ENCODE measurements at regions not wholly inside any gene's neighbourhood (a gene's known extent, or its start where the extent isn't known, plus 50 kb on each side); places are given as distances from the start of the nearest gene placed in this dataset.
A peak's percentile ranks its signal among the peaks of the same experiment; 100 is the strongest.
"Not testable (repeated sequence)": the region's sequence is repeated elsewhere in the genome, so short reads cannot be mapped to it uniquely, and the experiment has no call there.

DNA sequence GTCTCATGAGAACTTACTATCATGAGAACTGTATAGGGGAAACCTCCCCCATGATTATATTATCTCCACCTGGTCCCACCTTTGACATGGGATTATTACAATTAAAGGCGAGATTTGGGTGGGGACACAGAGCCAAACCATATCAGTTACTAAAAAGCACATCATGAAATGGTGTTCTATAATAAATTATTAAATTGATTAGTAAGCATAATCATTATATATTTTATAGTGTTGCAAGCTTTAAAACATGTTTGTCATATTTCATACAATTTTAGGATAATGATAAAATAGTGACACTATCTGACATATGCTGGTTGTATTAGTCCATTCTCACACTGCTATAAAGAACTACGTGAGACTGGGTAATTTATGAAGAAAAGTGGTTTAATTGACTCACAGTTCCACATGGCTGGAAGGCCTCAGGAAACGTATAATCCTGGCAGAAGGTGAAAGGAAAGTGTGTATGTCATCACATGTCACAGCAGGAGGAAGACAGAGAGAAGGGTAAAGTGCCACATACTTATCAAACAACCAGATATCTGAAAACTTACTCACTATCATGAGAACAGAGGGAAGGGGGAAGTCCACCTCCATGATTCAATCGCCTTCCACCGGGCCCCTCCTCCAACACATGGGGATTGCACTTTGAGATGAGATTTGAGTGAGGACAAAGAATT lies 539.2 kb upstream of the OLFM3 start:
- ATAC-seq (replicated peaks) (no peak), DNase-seq (no peak)
- no peak overlapping the region for H3K27ac Mint-ChIP-seq
- H3K27me3 Mint-ChIP-seq = no peaks in the 10 kb centered on the region
- peaks cover 0 to 3% of the 10 kb centered on the region in 2 donors for H3K9me3 Mint-ChIP-seq
- no peaks in the 10 kb centered on the region for H3K36me3 Mint-ChIP-seq
- no peak overlapping the region for H3K4me3 Mint-ChIP-seq
- no peaks in the 10 kb centered on the region for H3K4me1 Mint-ChIP-seq

DNA sequence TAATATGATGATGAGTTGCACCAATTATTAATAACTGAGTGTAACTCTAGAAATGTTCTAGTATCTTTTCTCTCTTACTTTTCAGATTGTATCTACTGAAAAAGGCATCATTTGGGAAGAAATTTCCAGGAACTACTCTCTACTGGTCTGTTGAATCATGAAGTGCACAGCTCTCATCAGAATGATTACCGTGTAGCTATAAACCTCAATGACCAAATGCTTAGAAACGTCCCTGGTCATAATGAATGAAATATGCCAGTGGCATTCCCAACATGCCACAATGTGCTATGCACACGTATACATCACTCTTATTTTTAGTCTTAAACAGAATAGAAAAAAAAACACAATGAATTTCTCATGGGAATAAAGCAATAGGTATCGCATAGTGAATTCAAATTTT lies 534.3 kb upstream of the OLFM3 start:
- peaks cover 0 to 1% of the 10 kb centered on the region in 2 donors for H3K9me3 Mint-ChIP-seq
- DNase-seq (no peak), ATAC-seq (replicated peaks) (no peak)
- no peak overlapping the region for H3K4me3 Mint-ChIP-seq
- H3K36me3 Mint-ChIP-seq = no peaks in the 10 kb centered on the region
- H3K27me3 Mint-ChIP-seq = no peaks in the 10 kb centered on the region
- H3K27ac Mint-ChIP-seq = no peak overlapping the region
- no peaks in the 10 kb centered on the region for H3K4me1 Mint-ChIP-seq

DNA sequence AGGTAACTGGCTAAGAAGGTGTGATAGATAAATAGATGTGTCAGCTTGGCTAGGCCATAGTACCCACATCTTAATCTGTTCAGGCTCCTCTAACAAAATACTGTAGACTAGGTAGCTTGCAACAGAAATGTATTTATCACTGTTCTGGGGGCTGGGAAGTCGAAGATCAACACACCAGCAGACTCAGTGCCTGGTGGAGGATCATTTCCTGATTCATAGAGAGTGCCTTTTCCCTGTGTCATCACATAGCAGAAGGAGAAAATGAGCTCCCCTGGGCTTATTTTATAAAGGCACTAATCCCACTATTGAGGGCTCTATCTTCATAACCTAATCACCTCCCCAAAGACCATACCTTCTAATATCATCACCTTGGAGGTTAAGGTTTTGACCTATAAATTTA lies 532.7 kb upstream of the OLFM3 start:
- DNase-seq (no peak), ATAC-seq (replicated peaks) (no peak)
- H3K27me3 Mint-ChIP-seq = no peaks in the 10 kb centered on the region

DNA sequence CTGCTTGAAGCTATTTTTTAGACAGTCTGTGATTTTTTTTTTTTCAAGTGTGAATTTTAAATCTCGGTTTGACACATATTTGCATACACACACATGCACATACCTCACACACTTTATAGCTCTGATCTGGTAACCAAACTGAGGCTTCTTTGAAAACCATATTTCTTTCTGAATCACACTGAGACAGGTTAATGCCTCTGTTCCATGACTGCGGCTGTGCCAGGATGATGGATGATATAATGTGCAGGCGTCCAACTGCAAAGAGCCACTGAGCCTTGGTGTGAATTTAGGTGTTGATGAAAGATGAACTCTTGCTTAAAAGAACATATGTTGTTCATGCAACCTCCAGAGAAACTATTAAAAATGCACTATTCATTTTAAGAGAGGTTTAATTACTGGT lies 504.0 kb upstream of the OLFM3 start:
- no peaks in the 10 kb centered on the region for H3K27me3 Mint-ChIP-seq
- DNase-seq (no peak), ATAC-seq (replicated peaks) (no peak)
- H3K4me3 Mint-ChIP-seq = no peak overlapping the region
- H3K9me3 Mint-ChIP-seq = peaks cover 7% of the 10 kb centered on the region in 2 donors
- no peak overlapping the region for H3K27ac Mint-ChIP-seq
- no peaks in the 10 kb centered on the region for H3K4me1 Mint-ChIP-seq
- H3K36me3 Mint-ChIP-seq = no peaks in the 10 kb centered on the region

More for the DNA sequence above, 532.7 kb upstream of the OLFM3 start:
- no peak overlapping the region for H3K27ac Mint-ChIP-seq
- no peaks in the 10 kb centered on the region for H3K9me3 Mint-ChIP-seq
- no peaks in the 10 kb centered on the region for H3K4me1 Mint-ChIP-seq
- no peaks in the 10 kb centered on the region for H3K36me3 Mint-ChIP-seq
- H3K4me3 Mint-ChIP-seq = no peak overlapping the region

DNA sequence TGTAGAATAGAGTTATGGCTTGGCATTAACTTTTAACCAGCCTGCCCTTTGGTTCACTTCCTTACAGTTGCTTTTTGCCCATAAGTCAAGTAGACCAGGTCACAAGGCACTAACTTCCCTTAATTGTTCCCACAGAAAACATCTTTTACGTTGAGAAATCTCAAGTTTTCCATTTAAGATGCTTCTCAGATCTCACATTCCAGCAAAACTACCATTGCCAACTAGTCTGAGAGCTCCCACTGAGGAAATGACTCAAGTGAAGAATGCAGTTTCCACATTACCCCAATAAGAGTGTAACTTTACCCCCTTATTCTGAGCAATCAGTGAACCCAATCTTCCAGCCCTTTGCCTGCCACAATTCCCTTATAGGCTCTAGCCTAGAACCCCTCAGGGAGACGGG lies 502.2 kb upstream of the OLFM3 start:
- H3K27ac Mint-ChIP-seq = no peak overlapping the region
- no peak overlapping the region for H3K4me3 Mint-ChIP-seq
- no peak for DNase-seq

DNA sequence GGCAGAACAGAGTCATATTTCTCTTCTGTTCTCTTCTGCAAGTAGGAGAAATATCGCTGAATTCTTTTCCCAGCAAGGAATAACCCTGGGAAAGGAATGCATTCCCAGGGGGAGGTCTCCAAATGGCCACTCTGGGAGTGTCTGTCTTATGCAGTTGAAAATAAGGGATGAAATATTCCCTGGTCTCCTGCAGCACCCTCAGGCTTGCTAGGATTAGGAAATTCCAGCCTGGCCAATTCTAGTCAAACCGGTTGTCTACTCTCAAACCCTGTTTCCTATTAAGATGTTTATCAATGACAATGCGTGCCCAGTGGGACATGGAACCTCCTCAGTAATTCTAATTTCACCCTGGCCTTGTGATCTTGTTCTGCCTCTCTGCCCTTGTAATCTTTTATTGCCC lies 501.1 kb upstream of the OLFM3 start:
- peaks cover 9 to 12% of the 10 kb centered on the region in 2 donors for H3K9me3 Mint-ChIP-seq
- not testable (repeated sequence) for H3K4me1 Mint-ChIP-seq; H3K27me3 Mint-ChIP-seq; ATAC-seq (replicated peaks); H3K36me3 Mint-ChIP-seq; DNase-seq; H3K4me3 Mint-ChIP-seq; H3K27ac Mint-ChIP-seq

More for the DNA sequence above, 502.2 kb upstream of the OLFM3 start:
- no peaks in the 10 kb centered on the region for H3K27me3 Mint-ChIP-seq
- H3K4me1 Mint-ChIP-seq = no peaks in the 10 kb centered on the region
- peaks cover 7 to 11% of the 10 kb centered on the region in 2 donors for H3K9me3 Mint-ChIP-seq
- no peaks in the 10 kb centered on the region for H3K36me3 Mint-ChIP-seq
- ATAC-seq (replicated peaks) = no peak

DNA sequence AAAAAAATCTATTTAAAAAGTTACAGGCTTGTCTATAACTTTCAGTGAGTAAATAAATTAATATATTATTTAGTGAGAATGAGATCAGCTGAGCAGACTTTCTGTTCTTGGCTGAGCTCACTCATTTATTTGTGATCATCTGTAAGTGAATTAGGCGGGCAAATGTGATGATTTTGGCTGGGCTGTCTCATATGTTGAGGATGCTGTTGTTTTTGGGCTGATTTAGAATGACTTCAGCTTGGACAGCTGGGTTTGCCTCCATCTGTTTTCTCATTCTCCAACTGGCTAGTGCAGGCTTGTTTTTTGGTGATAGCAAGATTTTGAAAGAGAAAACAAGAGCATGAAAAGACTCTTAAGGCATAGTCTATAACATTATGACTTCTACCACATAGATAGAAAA lies 475.8 kb upstream of the OLFM3 start:
- Mint-ChIP-seq H3K4me3 (no peak overlapping the region), H3K27ac (no peak overlapping the region), H3K27me3 (no peaks in the 10 kb centered on the region), H3K9me3 (no peaks in the 10 kb centered on the region), H3K4me1 (no peaks in the 10 kb centered on the region), H3K36me3 (no peaks in the 10 kb centered on the region)
- DNase-seq (no peak), ATAC-seq (replicated peaks) (no peak)

DNA sequence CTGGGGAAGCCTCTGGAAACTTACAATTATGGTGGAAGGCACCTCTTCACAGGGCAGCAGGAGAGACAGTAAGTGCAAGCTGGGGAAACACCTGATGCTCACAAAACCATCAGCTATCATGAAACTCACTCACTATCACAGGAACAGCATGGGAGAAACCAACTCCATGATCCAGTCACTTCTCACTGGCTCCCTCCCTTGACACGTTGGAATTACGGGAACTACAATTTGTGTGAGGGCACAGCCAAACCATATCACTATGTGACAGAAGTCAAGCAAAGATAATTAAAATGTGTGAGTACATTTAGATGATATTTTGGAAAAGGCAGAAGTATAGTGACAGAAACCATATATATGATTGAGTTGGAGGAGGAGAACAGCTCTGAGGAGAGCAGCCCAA lies 474.0 kb upstream of the OLFM3 start:
- no peaks in the 10 kb centered on the region for H3K27me3 Mint-ChIP-seq
- H3K36me3 Mint-ChIP-seq = no peaks in the 10 kb centered on the region
- H3K27ac Mint-ChIP-seq = no peak overlapping the region
- H3K4me3 Mint-ChIP-seq = no peak overlapping the region
- no peaks in the 10 kb centered on the region for H3K4me1 Mint-ChIP-seq
- DNase-seq = no peak
- no peaks in the 10 kb centered on the region for H3K9me3 Mint-ChIP-seq
- ATAC-seq (replicated peaks) = no peak

DNA sequence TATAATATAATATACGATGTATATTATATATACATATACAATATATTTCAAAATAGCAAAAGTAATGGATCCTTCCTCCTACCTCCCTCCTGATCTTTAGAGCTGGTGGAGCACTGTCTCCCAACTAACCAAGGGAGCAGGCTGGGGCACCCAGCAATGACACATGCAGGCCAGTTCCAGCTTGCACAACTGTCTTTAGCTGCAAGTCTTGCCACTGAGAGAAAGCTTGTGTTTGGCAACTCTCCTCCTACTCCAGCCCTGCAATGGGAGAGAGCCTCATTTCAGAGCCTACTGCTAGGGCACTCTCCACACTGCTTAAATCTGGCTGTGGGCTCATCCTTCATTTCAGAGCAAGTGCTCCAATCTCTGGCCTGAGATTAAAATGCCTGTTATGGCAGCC lies 469.8 kb upstream of the OLFM3 start:
- no peaks in the 10 kb centered on the region for H3K9me3 Mint-ChIP-seq
- DNase-seq (no peak), ATAC-seq (replicated peaks) (no peak)
- no peaks in the 10 kb centered on the region for H3K36me3 Mint-ChIP-seq
- no peaks in the 10 kb centered on the region for H3K27me3 Mint-ChIP-seq
- H3K4me1 Mint-ChIP-seq = no peaks in the 10 kb centered on the region
- no peak overlapping the region for H3K27ac Mint-ChIP-seq
- H3K4me3 Mint-ChIP-seq = no peak overlapping the region

DNA sequence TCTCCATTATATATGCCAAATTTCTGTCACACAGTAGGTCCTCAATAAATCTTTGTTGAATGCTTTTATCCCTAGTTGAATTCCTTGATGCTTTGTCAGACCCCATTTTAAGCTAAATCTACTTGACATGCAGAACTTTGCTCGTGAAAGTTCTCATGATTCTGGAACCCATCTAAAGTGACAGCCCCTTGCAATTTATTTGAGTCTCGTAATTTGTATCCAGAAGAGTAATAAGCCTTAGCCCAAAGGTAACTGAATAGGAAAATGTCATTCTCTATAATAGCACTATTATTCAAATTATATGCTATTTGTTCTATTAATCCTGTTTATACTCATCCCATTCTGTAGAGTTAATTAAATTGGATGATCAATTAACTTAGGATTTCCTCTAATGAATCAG lies 466.6 kb upstream of the OLFM3 start:
- H3K27ac Mint-ChIP-seq = no peak overlapping the region
- H3K9me3 Mint-ChIP-seq = peaks cover 0 to 1% of the 10 kb centered on the region in 2 donors
- H3K36me3 Mint-ChIP-seq = no peaks in the 10 kb centered on the region
- H3K4me3 Mint-ChIP-seq = no peak overlapping the region
- DNase-seq = no peak
- no peak for ATAC-seq (replicated peaks)
- no peaks in the 10 kb centered on the region for H3K4me1 Mint-ChIP-seq
- H3K27me3 Mint-ChIP-seq = no peaks in the 10 kb centered on the region

DNA sequence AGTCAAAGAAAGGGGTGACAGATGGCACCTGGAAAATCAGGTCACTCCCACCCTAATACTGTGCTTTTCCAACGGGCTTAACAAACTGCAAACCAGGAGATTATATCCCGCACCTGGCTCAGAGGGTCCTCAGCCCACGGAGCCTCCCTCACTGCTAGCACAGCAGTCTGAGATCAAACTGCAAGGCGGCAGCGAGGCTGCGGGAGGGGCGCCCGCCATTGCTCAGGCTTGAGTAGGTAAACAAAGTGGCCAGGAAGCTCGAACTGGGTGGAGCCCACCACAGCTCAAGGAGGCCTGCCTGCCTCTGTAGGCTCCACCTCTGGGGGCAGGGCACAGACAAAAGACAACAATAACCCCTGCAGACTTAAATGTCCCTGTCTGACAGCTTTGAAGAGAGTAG lies 445.6 kb upstream of the OLFM3 start:
- not testable (repeated sequence) for H3K36me3 Mint-ChIP-seq; DNase-seq; ATAC-seq (replicated peaks); H3K27ac Mint-ChIP-seq; H3K4me1 Mint-ChIP-seq; H3K27me3 Mint-ChIP-seq; H3K9me3 Mint-ChIP-seq; H3K4me3 Mint-ChIP-seq

DNA sequence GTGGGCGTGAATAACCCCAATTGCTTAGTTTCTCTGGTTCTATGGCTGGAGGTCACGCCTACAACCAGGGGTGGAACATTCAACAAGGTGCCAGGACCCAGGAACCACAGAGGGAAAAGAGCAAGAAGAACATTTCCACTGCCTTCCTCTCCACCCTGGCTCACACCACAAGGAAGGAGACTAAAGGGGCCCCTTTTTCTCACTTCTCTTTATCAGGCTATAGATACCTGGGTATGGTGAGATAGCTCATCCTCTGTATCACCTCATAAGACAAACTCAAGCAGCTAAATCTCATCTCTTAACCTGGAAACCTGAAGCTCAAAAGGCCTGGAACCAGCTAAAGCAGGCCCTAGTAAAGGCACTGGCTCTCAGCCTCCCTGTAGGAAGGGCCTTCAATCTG lies 438.8 kb upstream of the OLFM3 start:
- no peaks in the 10 kb centered on the region for H3K4me1 Mint-ChIP-seq
- no peak overlapping the region for H3K4me3 Mint-ChIP-seq
- H3K36me3 Mint-ChIP-seq = no peaks in the 10 kb centered on the region
- DNase-seq (no peak), ATAC-seq (replicated peaks) (peak; percentile 26 to 34)
- H3K27me3 Mint-ChIP-seq = no peaks in the 10 kb centered on the region
- peaks cover 0 to 7% of the 10 kb centered on the region in 2 donors for H3K9me3 Mint-ChIP-seq
- no peak overlapping the region for H3K27ac Mint-ChIP-seq

DNA sequence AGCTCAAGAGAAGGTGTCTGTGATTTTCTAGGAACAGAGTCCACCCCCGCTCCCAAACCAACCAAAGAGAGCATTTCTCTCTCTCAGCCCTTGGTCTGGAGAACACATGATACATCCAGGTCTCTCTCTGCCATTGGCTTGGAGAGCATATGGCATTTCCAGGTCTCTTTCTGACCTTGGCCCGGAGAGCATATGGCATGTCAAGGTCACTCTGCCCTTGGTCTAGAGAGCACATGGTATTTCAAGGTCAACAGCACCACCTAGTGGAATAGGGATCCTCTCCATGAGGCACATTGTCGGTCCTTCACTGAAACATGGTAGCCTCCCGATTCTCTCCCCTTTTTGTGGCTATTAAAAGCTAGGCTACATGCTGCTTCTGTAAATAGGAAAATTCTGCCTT lies 437.7 kb upstream of the OLFM3 start:
- Mint-ChIP-seq H3K36me3 (no peaks in the 10 kb centered on the region), H3K27ac (no peak overlapping the region), H3K27me3 (no peaks in the 10 kb centered on the region), H3K4me3 (no peak overlapping the region), H3K4me1 (no peaks in the 10 kb centered on the region), H3K9me3 (peaks cover 0 to 7% of the 10 kb centered on the region in 2 donors)
- ATAC-seq (replicated peaks) (peak in 1 of 2 donors; percentile 29), DNase-seq (peak; percentile 0)

DNA sequence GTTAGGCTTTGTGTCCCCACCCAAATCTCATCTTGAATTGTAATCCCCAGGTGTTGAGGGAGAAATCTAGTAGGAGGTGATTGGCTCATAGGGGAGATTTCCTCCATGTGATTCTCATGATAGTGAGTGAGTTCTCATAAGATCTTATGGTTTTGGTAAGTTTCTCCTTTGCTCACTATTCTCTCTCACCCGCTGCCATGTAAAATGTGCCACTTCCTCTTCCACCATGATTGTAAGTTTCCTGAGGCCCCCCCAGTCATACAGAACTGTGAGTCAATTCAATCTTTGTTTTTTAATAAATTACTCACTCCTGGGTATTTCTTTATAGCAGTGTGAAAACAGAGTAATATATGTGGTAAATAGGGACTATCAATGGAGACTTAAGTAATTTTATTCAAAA lies 434.5 kb upstream of the OLFM3 start:
- no peaks in the 10 kb centered on the region for H3K36me3 Mint-ChIP-seq
- DNase-seq = no peak
- H3K27ac Mint-ChIP-seq = no peak overlapping the region
- no peaks in the 10 kb centered on the region for H3K4me1 Mint-ChIP-seq
- no peaks in the 10 kb centered on the region for H3K27me3 Mint-ChIP-seq
- no peak overlapping the region for H3K4me3 Mint-ChIP-seq
- no peak for ATAC-seq (replicated peaks)
- H3K9me3 Mint-ChIP-seq = peaks cover 0 to 7% of the 10 kb centered on the region in 2 donors

DNA sequence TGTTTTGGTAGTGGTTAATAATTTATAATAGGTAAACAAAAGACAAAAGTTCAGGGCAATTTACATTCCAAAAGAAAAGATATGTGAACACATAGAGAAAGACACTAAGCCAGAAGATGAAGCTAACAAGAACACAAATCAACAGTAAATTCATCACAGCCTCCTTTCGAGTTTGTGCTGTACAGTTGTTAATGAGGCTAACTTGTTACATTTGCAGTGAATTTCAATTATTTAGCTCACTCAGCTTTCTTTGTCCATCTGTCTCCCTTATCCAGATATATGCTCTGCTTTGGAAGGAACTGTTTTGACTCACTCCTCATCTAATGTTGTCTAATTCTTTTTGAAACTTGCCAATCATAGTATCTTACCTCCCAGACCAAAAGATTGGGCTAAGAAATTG lies 423.3 kb upstream of the OLFM3 start:
- Mint-ChIP-seq H3K36me3 (no peaks in the 10 kb centered on the region), H3K9me3 (no peaks in the 10 kb centered on the region), H3K4me1 (no peaks in the 10 kb centered on the region), H3K27me3 (no peaks in the 10 kb centered on the region), H3K4me3 (no peak overlapping the region), H3K27ac (no peak overlapping the region)
- ATAC-seq (replicated peaks) (no peak), DNase-seq (no peak)

All from stimulated activated naive B cell treated with anti-CD40 and anti-IgM and Interleukin-4, amounts not matched to agents 10 μg/mL and 1 μg/mL and 100 μg/mL, for 72 hours (primary cell).